ENCODE measurements at regions not wholly inside any gene's neighbourhood (a gene's known extent, or its start where the extent isn't known, plus 50 kb on each side); places are given as distances from the start of the nearest gene placed in this dataset.
A peak's percentile ranks its signal among the peaks of the same experiment; 100 is the strongest.

DNA sequence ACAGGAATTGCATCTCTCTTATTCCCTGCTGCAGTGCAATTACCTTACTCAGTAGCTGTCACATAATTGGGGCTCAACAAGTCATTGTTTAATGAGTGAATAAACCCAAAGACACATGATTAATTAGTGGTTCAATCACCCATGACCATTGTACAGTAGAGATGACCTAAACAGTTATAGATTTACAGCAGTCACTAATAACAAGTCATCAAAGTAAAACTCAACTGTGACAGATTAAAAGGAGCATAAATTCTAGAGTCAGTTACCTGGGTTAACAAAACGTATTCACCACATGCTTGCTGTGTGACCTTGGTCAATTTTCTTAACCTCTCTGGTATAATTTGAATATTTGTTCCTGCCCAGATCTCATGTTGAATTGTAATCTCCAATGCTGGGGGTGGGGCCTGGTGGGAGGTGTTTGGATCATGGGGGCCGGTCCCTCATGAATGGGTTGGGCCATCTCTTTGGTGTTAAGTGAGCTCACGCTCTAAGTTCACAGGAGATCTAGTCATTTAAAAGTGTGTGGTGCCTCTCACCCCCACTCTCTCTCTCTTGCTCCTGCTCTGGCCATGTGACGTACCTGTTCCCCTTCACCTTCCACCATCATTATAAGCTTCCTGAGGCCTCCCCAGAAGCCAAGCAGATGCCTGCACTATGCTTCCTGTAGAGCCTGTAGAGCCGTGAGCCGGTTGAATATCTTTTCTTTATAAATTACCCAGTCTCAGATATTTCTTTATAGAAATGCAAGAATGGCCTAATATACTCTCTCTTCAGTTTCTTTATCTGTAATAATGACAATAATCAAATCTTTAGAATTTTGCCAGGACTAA, 141.9 kb upstream of the PLEKHG7 start:
- H3K27ac Mint-ChIP-seq, result peak overlapping the region; percentile 64
- H3K4me1 Mint-ChIP-seq (ENCODE audit: low read depth), result peaks cover 69% of the 10 kb centered on the region
- no peaks in the 10 kb centered on the region for H3K27me3 Mint-ChIP-seq
- no peak overlapping the region for H3K4me3 Mint-ChIP-seq
- no peak for DNase-seq
- peaks cover 24% of the 10 kb centered on the region for H3K36me3 Mint-ChIP-seq (ENCODE audit: low read depth)
- peaks cover 19% of the 10 kb centered on the region for H3K9me3 Mint-ChIP-seq

DNA sequence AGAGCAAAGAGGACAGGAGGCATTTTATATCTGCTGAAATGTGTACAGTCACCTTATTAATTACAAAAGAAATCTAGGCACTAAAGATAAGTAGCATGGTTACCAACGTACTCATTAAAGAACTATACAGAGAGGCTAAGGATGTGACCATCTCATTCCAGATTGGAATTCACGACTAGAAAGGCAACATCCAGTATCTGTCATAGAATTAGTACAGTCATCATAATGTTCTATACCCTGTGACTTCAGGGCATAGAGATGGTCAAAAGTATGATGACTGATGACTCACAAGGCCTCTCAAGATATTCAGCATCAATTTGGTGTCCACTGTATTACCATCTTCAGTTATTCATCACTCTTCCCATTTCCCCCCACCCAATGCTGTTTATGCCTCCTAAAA, 144.0 kb upstream of the PLEKHG7 start:
- DNase-seq, result no peak
- Mint-ChIP-seq H3K4me3 (peak overlapping the region; percentile 65), H3K9me3 (peaks cover 16% of the 10 kb centered on the region), H3K27me3 (no peaks in the 10 kb centered on the region), H3K27ac (peak overlapping the region; percentile 77), H3K36me3 (ENCODE audit: low read depth) (peaks cover 19% of the 10 kb centered on the region), H3K4me1 (ENCODE audit: low read depth) (peaks cover 82% of the 10 kb centered on the region)

DNA sequence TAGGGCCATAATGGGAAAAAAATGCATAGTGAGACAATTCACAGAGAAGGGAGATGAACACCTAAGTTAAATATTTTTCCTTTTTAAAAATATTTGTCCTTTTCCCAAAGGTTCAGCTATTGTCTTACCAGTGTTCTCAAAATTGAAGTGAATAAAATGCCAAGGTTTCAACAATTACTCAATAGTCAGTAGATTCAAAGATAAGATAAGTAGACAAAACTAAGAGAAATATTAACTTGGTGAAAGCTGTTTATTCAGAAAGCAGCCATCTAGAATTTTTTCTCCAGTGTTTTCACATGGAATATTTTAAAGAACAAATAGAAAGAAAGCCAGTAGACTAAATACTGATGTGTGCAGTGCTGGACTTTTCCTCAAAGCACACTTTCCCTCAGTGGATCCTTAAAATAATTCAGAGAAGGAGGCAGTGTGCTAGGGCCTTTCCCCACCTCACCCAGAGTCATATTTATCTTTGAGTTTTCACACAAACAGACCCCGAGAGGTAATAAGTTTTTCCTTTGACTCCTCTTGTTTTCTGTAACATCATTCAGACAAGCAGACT, 144.5 kb upstream of the PLEKHG7 start:
- Mint-ChIP-seq H3K4me1 (ENCODE audit: low read depth) (peaks cover 78% of the 10 kb centered on the region), H3K4me3 (peak overlapping the region; percentile 65), H3K27ac (peak overlapping the region; percentile 77), H3K36me3 (ENCODE audit: low read depth) (peaks cover 18% of the 10 kb centered on the region), H3K9me3 (peaks cover 16% of the 10 kb centered on the region), H3K27me3 (no peaks in the 10 kb centered on the region)
- no peak for DNase-seq

DNA sequence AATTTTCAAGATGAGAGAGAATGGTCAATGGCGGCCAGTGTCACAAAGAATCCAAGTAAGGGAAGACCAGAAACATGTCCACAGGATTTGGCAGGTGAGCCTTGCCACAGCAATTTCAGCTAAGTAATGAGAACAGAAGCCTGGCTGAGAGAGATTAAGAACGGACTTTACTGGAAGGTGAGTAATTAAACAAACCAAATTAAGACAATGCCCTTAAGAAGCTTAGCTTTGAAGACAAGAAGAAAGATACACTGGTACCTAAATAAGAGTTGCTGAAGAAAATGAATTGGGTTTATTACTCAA, 145.4 kb upstream of the PLEKHG7 start:
- peaks cover 18% of the 10 kb centered on the region for H3K36me3 Mint-ChIP-seq (ENCODE audit: low read depth)
- no peaks in the 10 kb centered on the region for H3K27me3 Mint-ChIP-seq
- peak overlapping the region; percentile 65 for H3K4me3 Mint-ChIP-seq
- H3K27ac Mint-ChIP-seq, result peak overlapping the region; percentile 91
- no peak for DNase-seq
- peaks cover 16% of the 10 kb centered on the region for H3K9me3 Mint-ChIP-seq
- H3K4me1 Mint-ChIP-seq (ENCODE audit: low read depth), result peaks cover 73% of the 10 kb centered on the region

DNA sequence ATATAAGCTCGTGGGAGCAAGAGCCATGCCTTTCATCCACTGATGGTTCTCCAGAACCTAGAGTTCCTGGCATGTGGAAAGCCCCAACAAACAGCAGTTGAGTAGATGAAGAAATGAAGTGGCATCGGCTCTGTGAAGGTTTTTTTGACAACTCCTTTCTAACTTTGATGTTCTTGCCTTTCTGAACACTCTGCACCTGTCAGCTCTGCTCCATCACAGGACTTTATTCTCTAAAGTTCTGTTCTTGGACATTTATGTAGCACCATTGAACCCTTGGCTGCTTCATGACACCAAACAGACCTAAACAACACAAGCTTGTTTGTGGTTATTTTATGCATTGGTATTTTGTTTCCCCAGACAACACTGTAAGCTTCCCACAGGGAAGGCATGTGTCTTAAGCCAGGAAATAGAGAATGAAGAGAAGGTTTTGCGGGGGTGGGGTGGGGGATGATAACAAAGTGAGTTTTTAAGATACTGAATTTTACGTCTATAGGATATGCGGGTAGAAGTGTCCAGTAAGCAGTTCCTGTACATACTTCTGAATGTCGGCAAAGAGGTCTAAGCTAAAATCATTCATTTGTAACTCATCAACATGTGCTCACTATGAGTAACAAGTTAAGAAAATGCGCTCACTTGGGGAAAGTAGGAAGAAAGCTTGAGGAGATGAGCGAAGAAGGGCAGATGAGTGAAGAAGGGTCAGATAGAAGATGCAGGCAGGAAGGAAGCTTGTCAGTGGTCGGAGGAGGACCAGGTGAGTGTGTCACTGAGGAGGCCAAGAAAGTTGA, 146.0 kb upstream of the PLEKHG7 start:
- H3K27me3 Mint-ChIP-seq, result no peaks in the 10 kb centered on the region
- peaks cover 67% of the 10 kb centered on the region for H3K4me1 Mint-ChIP-seq (ENCODE audit: low read depth)
- H3K9me3 Mint-ChIP-seq, result peaks cover 16% of the 10 kb centered on the region
- H3K4me3 Mint-ChIP-seq, result peak overlapping the region; percentile 65
- DNase-seq, result no peak
- peaks cover 18% of the 10 kb centered on the region for H3K36me3 Mint-ChIP-seq (ENCODE audit: low read depth)
- H3K27ac Mint-ChIP-seq, result peak overlapping the region; percentile 91

DNA sequence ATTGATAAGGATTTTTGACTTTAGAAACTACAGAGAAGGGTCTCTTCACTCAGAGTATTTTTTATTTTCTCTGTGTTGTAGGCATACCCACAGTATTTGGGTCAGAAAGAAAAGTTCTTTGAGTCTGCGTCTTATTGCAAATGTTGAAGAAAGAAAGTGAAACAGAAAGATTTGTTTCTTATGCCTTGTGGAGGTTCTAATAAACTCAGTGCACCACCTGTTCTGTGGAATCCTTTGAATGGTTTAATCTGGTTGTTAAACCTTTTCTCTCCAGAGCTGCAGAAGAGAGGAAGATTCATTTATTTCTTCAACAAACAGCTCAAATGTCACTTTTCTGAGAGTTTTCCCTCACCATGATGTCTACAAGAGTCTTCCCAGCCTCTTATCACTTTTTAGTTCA, 146.6 kb upstream of the PLEKHG7 start:
- no peak for DNase-seq
- peak overlapping the region; percentile 65 for H3K4me3 Mint-ChIP-seq
- peak overlapping the region; percentile 91 for H3K27ac Mint-ChIP-seq
- peaks cover 18% of the 10 kb centered on the region for H3K36me3 Mint-ChIP-seq (ENCODE audit: low read depth)
- peaks cover 60% of the 10 kb centered on the region for H3K4me1 Mint-ChIP-seq (ENCODE audit: low read depth)
- peaks cover 15% of the 10 kb centered on the region for H3K9me3 Mint-ChIP-seq
- no peaks in the 10 kb centered on the region for H3K27me3 Mint-ChIP-seq

DNA sequence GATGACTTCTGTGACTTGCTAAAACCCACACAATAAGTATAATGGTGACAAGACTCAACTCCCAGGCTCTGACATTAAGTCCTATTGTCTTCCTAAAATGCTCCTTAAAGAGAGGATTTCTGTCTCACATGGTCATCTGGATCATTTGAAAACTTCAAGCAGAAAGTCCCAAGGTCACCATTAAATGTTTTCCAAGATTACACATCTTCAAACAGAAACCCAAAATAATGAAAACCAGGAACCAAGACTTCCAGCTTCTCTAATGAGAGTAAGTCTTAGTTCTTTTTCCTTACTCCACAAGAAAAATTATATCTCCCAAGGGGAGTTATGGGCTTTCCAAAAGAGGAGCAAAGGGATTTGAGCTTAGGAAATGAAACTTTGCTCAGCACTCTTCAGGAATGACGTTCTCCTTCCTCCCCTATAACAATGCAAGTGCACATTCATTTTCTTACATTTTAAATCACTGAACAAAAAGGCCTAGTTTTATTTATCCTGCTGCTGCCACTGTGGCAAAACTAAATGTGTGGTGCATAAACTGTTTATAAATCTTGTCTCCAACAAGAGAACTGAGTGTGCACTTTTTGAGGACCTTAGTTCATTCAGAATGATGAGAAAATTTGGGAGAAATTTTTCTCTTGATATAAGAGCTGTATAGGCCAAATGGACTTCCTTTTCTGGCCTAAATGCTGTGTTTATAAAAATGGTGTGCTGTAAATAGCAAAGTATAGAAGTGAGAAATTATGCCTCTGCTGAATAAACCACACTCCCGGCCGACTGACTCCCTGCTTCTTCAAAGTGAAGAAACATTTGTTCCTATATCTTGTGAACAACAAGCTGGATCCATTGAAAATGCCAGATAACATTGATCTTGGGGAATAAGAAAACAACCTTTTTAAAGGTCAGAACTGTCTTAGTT, 148.4 kb upstream of the PLEKHG7 start:
- H3K36me3 Mint-ChIP-seq (ENCODE audit: low read depth), result peaks cover 12% of the 10 kb centered on the region
- H3K4me1 Mint-ChIP-seq (ENCODE audit: low read depth), result peaks cover 54% of the 10 kb centered on the region
- H3K27me3 Mint-ChIP-seq, result no peaks in the 10 kb centered on the region
- H3K4me3 Mint-ChIP-seq, result no peak overlapping the region
- peaks cover 9% of the 10 kb centered on the region for H3K9me3 Mint-ChIP-seq
- H3K27ac Mint-ChIP-seq, result peak overlapping the region; percentile 41
- no peak for DNase-seq

DNA sequence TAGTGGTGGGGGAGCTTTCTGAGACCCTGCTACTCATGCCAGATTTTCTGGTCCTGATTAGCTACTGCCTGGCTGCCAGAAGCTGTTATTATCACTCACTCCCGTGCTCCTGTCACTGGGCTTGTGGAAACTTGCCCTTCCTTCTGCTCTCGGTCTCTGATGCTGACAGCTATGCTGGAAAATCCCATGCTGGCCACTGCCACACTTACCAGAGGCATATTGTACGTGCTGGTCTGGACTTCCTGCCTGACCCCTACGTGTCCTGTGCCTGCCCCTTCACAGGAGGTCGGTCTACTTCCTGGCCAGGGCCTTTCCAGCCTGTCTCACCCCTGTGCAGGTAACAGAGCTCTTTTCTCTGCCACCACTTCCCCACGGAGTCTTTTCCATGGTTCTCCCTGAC, 149.4 kb upstream of the PLEKHG7 start:
- Mint-ChIP-seq H3K27ac (no peak overlapping the region), H3K4me3 (no peak overlapping the region), H3K36me3 (ENCODE audit: low read depth) (peaks cover 14% of the 10 kb centered on the region), H3K4me1 (ENCODE audit: low read depth) (peaks cover 49% of the 10 kb centered on the region), H3K9me3 (peaks cover 13% of the 10 kb centered on the region), H3K27me3 (no peaks in the 10 kb centered on the region)
- no peak for DNase-seq

DNA sequence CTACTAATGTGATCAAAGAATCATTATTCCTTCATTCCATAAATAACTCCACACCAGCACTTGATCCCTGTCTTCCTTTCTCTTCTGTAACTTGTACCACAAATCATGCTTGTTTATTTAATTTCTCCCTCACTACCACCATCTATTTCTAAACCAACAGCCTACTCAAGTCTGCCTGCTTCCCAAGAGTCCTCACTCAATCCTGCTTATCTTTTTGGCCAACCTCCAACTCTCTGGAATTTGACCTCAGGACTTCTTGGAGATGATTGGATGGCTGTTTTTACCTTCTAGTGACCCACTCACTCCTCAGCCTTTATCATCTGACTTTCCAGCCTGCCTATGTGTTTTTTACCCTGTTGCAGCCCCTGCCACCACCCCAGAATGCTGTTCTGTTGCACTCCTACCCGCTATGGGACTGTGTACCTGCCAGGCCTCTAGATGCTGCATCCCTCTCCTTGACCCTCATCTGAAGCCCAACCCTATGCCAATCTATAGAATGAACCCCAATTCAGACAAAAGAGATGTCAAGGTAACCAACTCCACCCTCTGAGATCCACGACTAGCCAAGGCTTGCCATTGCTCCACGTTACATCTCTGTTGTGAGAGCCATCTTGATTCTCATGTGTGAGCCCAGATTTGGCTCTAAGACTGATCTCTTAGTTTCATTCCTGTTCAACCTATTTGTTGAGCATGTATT, 150.2 kb upstream of the PLEKHG7 start:
- Mint-ChIP-seq H3K36me3 (ENCODE audit: low read depth) (peaks cover 14% of the 10 kb centered on the region), H3K27ac (no peak overlapping the region), H3K9me3 (peaks cover 13% of the 10 kb centered on the region)

DNA sequence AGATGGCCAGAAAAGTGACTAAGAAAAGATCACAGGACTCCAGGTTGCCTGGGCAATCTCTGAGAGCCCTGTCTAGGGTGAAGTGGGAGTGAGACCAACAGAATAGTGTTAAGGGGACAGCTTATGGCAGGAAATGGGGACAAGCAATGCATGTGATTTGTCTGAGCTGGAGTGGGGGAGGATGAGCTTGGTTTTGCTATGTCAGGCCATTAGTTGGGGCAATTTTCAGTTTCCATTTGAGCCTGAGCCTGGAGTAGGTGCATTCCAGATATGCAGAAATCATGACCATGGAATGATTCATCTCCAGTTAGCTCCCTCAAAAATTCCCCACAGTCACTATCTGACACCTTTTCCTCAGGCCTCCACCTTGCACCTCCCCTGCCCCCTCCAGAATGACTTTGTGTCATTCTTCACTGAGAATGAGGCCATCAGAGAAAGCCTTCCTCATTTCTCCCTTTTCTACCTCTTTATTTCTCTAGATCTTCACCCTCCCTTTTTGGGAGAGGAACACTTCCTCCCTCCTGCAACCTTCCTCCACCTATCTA, 150.9 kb upstream of the PLEKHG7 start:
- DNase-seq, result peak; percentile 50
- H3K4me1 Mint-ChIP-seq (ENCODE audit: low read depth), result peaks cover 45% of the 10 kb centered on the region
- peaks cover 8% of the 10 kb centered on the region for H3K9me3 Mint-ChIP-seq
- no peak overlapping the region for H3K4me3 Mint-ChIP-seq
- peaks cover 9% of the 10 kb centered on the region for H3K36me3 Mint-ChIP-seq (ENCODE audit: low read depth)
- no peaks in the 10 kb centered on the region for H3K27me3 Mint-ChIP-seq
- H3K27ac Mint-ChIP-seq, result no peak overlapping the region

More for the DNA sequence above, 150.2 kb upstream of the PLEKHG7 start:
- Mint-ChIP-seq H3K27me3 (no peaks in the 10 kb centered on the region), H3K4me3 (no peak overlapping the region), H3K4me1 (ENCODE audit: low read depth) (peaks cover 49% of the 10 kb centered on the region)
- no peak for DNase-seq

DNA sequence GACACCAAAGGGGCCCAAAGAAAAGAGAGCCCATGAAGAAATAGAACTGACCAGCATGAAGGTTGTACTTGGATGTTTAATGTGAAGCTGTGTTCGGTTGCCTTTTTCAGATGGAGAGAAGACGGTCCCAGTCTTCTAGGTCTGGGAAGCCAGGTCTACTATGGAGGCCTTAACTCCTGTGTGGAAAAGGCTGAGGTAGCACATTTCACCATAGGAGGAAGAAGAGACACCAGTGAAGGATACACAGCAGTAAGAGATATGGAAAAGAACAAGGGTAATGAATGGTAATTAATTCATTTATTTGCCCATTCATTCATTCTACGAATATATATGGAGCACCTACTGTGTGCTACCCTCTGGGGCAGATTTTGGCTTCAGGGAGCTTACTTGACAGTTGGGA, 151.6 kb upstream of the PLEKHG7 start:
- H3K4me1 Mint-ChIP-seq (ENCODE audit: low read depth), result peaks cover 40% of the 10 kb centered on the region
- no peaks in the 10 kb centered on the region for H3K27me3 Mint-ChIP-seq
- H3K27ac Mint-ChIP-seq, result no peak overlapping the region
- peaks cover 8% of the 10 kb centered on the region for H3K36me3 Mint-ChIP-seq (ENCODE audit: low read depth)
- no peak for DNase-seq
- peaks cover 7% of the 10 kb centered on the region for H3K9me3 Mint-ChIP-seq
- no peak overlapping the region for H3K4me3 Mint-ChIP-seq

DNA sequence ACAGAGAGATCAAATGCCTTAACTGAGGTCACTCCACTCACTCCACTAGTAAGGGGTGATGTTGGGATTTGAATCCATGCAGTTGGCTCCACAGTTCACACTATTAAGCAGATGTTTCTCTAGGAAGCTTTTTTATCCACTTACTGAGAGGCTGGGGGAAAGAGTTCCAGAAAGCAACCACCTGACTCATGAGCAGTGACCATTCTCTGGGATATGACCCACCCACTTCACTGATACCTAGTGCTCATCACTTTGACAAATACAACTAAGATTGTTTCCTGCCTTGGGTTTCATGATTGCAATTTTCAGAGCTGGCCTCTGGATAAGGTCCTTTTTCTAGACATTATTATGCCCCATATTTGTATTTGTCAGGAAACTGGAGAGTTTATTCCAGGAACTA, 152.1 kb upstream of the PLEKHG7 start:
- Mint-ChIP-seq H3K27ac (no peak overlapping the region), H3K36me3 (ENCODE audit: low read depth) (peaks cover 8% of the 10 kb centered on the region), H3K9me3 (peaks cover 7% of the 10 kb centered on the region), H3K4me3 (no peak overlapping the region), H3K4me1 (ENCODE audit: low read depth) (peaks cover 34% of the 10 kb centered on the region), H3K27me3 (no peaks in the 10 kb centered on the region)
- DNase-seq, result no peak

DNA sequence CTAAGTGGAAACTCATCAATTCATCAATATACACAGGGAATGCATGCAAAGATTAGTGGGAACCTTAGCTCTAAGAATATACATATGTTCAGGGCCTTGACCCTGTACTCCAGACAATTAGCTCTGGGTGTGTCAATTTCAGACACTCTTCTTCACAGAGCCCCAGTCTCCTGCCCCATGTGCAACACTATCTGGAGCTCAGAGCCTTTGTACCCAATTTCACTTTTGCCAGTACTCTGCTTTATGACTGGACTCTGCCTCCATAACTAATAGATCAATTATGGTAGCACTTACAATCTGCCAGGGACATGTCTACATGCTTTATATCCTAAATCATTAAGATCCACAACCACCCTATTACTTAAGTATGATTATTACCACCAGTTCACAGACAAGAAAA, 152.5 kb upstream of the PLEKHG7 start:
- H3K9me3 Mint-ChIP-seq, result peaks cover 7% of the 10 kb centered on the region
- no peak for DNase-seq
- H3K36me3 Mint-ChIP-seq (ENCODE audit: low read depth), result peaks cover 8% of the 10 kb centered on the region
- H3K4me3 Mint-ChIP-seq, result no peak overlapping the region
- H3K27me3 Mint-ChIP-seq, result no peaks in the 10 kb centered on the region
- H3K27ac Mint-ChIP-seq, result no peak overlapping the region
- peaks cover 30% of the 10 kb centered on the region for H3K4me1 Mint-ChIP-seq (ENCODE audit: low read depth)

All from activated T-cell treated with anti-CD3 and anti-CD28 coated beads, Interleukin-2, amount 50 U/mL, for 24 hours (primary cell).